Thymus (tissue), 11 donors: ENCODE measurements at regions not wholly inside any gene's neighbourhood (a gene's known extent, or its start where the extent isn't known, plus 50 kb on each side); places are given as distances from the start of the nearest gene placed in this dataset.

Source experiments
- DNase-seq, 9 donors: peaks; one replicate each; pipeline ENCODE4 v3.0.0-alpha.2; 2013; ENCODE audit warnings: low spot score in 9 of 9, low read depth in 6 of 9, missing footprints in 1 of 9
- H3K27ac ChIP-seq, 2 donors: one replicate each; pipeline ENCODE4 v1.5.1; 2013; ENCODE audit warnings: control low read depth in 1 of 2, low read depth in 1 of 2, low read length in 1 of 2, mild to moderate bottlenecking in 1 of 2, moderate library complexity in 1 of 2
- H3K27me3 ChIP-seq, 2 donors: one replicate each; pipeline ENCODE4 v1.5.1; 2013; ENCODE audit warnings: low read length in 1 of 2; ENCODE audit not compliant: control insufficient read depth in 2 of 2, insufficient read depth in 1 of 2
- H3K36me3 ChIP-seq, 2 donors: one replicate each; pipeline ENCODE4 v1.5.1; 2013; ENCODE audit warnings: low read length in 1 of 2, mild to moderate bottlenecking in 1 of 2, moderate library complexity in 1 of 2; ENCODE audit not compliant: control insufficient read depth in 2 of 2, insufficient read depth in 2 of 2
- H3K4me1 ChIP-seq, 2 donors: one replicate each; pipeline ENCODE4 v1.5.1; 2013; ENCODE audit warnings: low read length in 2 of 2; ENCODE audit not compliant: control insufficient read depth in 2 of 2, insufficient read depth in 2 of 2
- H3K4me3 ChIP-seq, 2 donors: one replicate each; pipeline ENCODE4 v1.5.1; 2013; ENCODE audit warnings: low read length in 2 of 2, control low read depth in 1 of 2, mild to moderate bottlenecking in 1 of 2
- H3K9me3 ChIP-seq, 2 donors: one replicate each; pipeline ENCODE4 v1.5.1; 2013; ENCODE audit warnings: low read length in 1 of 2, mild to moderate bottlenecking in 1 of 2; ENCODE audit not compliant: control insufficient read depth in 2 of 2, insufficient read depth in 1 of 2
- WGBS: extraction: QIAGEN DNeasy Blood & Tissue Kit; methylation state at CpG from one replicate; pipeline ENCODE4 v1.1.7; 2013; 5-methylcytosine and 5-hydroxymethylcytosine counted together
- donor health status: healthy.

DNA sequence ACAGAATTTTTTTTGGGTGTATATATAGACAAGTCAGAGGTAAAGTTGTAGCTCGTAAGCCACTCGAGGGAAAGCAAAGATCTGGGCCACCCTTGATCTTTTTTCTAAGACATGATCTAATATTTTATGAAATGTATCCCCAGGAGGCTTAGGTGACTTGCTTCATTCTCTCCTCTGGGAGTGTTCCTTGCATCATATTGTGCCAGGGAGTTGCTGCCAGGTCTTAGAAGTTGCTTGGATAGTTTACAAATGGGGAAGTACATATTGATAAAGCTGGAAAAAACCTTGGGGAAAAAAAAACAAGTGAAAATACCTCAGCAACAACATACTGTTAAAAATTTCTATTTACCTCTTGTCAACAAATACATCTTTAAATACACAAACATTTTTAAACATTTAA, 110.9 kb upstream of the CYYR1 start:
- Histone ChIP-seq H3K27me3 (no peaks in the 10 kb centered on the region), H3K4me1 (no peaks in the 10 kb centered on the region), H3K36me3 (no peaks in the 10 kb centered on the region), H3K27ac (no peak overlapping the region), H3K4me3 (no peak overlapping the region), H3K9me3 (no peaks in the 10 kb centered on the region)
- no peak for DNase-seq
- 93% methylated on average over 2 of the region's 2 CpGs for WGBS

- H3K4me1 ChIP-seq = no peaks in the 10 kb centered on the region
- WGBS = 98% methylated on average over 3 of the region's 3 CpGs
- no peaks in the 10 kb centered on the region for H3K27me3 ChIP-seq
- no peak overlapping the region for H3K4me3 ChIP-seq
- H3K36me3 ChIP-seq = no peaks in the 10 kb centered on the region
- H3K9me3 ChIP-seq = no peaks in the 10 kb centered on the region
- H3K27ac ChIP-seq = no peak overlapping the region
- DNase-seq = no peak
Measured at GRCh38 chr21:26679284-26679683, 106.2 kb upstream of the CYYR1 start.

DNA sequence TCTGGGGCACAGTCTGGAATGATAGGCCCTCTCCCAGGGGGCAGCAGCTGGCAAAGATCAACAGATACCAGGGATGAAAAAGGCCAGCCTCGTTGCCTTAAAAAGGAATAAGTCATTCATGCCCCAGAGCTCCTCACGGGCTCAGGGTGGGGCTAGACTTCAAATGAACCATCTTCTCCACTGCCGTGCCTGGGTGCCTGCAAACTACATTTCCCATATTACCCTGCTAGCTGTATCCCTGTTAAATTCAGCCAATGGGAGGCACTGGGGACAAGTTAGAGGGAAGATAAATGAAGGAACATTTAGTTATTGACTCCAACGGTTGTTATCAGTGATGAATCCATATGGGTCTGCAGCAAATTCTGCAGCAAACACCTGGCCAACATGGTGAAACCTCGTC, 101.2 kb upstream of the CYYR1 start:
- Histone ChIP-seq H3K4me3 (no peak overlapping the region), H3K4me1 (no peaks in the 10 kb centered on the region), H3K27ac (no peak overlapping the region), H3K27me3 (no peaks in the 10 kb centered on the region), H3K36me3 (no peaks in the 10 kb centered on the region), H3K9me3 (no peaks in the 10 kb centered on the region)
- 93% methylated on average over 5 of the region's 5 CpGs for WGBS
- no peak for DNase-seq

GRCh38 chr21:26669215-26669764, 96.2 kb upstream of the CYYR1 start:
- Histone ChIP-seq H3K27ac (no peak overlapping the region), H3K4me1 (no peaks in the 10 kb centered on the region), H3K27me3 (no peaks in the 10 kb centered on the region), H3K4me3 (no peak overlapping the region), H3K36me3 (no peaks in the 10 kb centered on the region), H3K9me3 (no peaks in the 10 kb centered on the region)
- no peak for DNase-seq
- WGBS = over 99% methylated on average over 4 of the region's 4 CpGs

DNA sequence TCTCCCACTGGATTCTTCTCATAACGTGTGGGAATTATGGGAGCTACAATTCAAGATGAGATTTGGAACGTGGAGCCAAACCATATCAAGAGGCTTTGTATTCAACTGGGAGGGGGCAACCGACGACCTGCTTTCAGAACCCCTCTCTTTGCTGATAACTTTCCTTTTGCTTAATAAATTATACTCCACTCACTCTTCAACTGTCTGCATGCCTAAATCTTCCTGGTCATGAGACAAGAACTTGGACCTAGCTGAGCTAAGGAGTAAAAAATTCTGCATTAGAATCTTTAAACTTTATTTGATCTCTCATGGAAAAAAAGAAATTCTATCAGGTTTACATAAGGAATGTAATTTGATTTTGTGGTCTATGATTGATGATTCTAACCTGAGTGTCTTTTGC, 86.7 kb upstream of the CYYR1 start:
- 97% methylated on average over 4 of the region's 4 CpGs for WGBS
- no peaks in the 10 kb centered on the region for H3K9me3 ChIP-seq
- no peaks in the 10 kb centered on the region for H3K36me3 ChIP-seq
- no peak for DNase-seq
- H3K27me3 ChIP-seq = no peaks in the 10 kb centered on the region
- H3K4me1 ChIP-seq = no peaks in the 10 kb centered on the region
- no peak overlapping the region for H3K27ac ChIP-seq
- H3K4me3 ChIP-seq = no peak overlapping the region

GRCh38 chr21:26659182-26659581, 86.1 kb upstream of the CYYR1 start:
- no peaks in the 10 kb centered on the region for H3K27me3 ChIP-seq

DNA sequence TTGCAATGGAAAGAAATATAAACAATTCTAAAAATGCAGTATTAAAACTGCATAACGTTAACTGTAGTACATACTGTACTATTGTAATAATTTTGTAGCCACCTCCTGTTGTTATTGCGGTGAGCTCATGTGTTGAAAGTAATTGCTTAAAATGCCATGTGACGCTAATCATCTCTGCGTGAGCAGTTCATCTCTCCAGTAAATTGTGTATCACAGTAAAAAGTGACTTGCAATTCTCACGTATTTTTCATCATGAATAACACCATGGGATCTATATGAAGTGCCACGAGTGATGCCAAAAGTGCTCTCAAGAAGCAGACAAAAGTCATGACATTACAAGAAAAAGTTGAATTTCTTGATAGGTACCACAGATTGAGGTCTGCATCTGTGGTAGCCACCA, 82.4 kb upstream of the CYYR1 start:
- Histone ChIP-seq H3K27me3 (no peaks in the 10 kb centered on the region), H3K4me3 (no peak overlapping the region), H3K4me1 (no peaks in the 10 kb centered on the region), H3K36me3 (no peaks in the 10 kb centered on the region), H3K27ac (no peak overlapping the region), H3K9me3 (no peaks in the 10 kb centered on the region)
- DNase-seq = no peak
- WGBS = 89% methylated on average over 6 of the region's 6 CpGs

More at GRCh38 chr21:26659182-26659581, 86.1 kb upstream of the CYYR1 start:
- DNase-seq = no peak
- no peaks in the 10 kb centered on the region for H3K4me1 ChIP-seq
- H3K9me3 ChIP-seq = no peaks in the 10 kb centered on the region
- no peak overlapping the region for H3K27ac ChIP-seq
- no peak overlapping the region for H3K4me3 ChIP-seq
- 93% methylated on average over 1 of the region's 1 CpG for WGBS
- no peaks in the 10 kb centered on the region for H3K36me3 ChIP-seq

DNA sequence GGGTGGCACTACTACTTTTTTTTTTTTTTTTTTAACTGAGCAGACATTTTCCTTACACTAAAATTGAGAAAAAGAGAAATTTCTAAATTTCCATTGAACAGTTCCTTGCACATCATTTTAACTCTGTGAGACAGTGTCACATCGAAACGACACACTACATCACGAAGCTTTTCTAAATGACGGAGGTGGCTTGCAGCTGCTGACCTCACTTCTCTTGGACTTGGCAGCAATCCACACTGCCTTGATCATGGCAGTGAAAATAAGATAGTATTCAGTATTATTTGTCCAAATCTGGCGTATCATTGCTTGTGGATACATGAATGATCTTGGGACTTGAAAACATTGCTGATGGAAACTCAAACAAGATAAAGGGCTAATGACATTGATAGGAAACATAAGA, 80.3 kb upstream of the CYYR1 start:
- H3K27me3 ChIP-seq = no peaks in the 10 kb centered on the region
- 75% methylated on average over 5 of the region's 5 CpGs for WGBS
- no peaks in the 10 kb centered on the region for H3K9me3 ChIP-seq
- H3K27ac ChIP-seq = no peak overlapping the region
- DNase-seq = no peak
- H3K4me3 ChIP-seq = no peak overlapping the region
- no peaks in the 10 kb centered on the region for H3K4me1 ChIP-seq
- H3K36me3 ChIP-seq = no peaks in the 10 kb centered on the region

DNA sequence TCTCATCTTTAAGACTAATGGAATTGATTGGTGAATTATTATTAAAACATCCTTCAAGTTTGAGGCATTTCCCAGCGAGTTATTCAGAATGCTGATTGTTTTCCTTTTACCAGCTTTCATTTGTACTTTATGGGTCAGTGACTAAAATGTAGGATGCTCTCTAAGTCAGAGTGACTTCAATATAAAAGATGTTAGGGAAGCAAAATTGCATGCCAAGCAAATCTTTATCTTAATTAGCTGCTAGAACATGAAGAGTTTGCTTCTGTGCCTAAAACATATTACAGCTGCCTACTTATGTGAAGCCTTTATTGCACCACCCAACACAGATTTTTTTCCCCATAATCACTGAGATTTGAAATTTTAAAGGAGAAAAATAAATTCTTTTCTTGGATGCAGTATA, 79.8 kb upstream of the CYYR1 start:
- Histone ChIP-seq H3K9me3 (no peaks in the 10 kb centered on the region), H3K4me1 (no peaks in the 10 kb centered on the region), H3K4me3 (no peak overlapping the region), H3K27ac (no peak overlapping the region), H3K27me3 (no peaks in the 10 kb centered on the region), H3K36me3 (no peaks in the 10 kb centered on the region)
- DNase-seq = no peak
- WGBS = 86% methylated on average over 1 of the region's 1 CpG

DNA sequence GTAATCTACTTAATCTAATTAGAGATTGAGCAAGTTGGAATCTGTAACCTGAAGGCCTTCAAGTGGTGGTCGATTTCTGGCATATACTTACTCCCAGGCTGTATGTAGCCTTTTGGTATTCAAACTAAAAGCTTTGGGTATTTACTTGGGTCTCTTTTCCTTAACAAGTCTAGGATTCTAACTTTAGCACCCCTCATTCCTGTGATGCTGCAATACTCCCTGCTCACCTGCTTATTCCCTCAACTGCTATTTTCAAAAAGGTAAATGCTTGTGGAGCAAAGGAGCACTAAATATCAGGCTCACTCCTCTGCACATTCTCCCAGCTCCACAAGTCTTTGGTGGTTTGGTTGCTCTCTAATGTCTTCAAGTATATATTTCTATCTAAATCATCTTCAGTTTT, 68.0 kb upstream of the CYYR1 start:
- Histone ChIP-seq H3K4me3 (no peak overlapping the region), H3K27me3 (no peaks in the 10 kb centered on the region), H3K36me3 (no peaks in the 10 kb centered on the region), H3K9me3 (no peaks in the 10 kb centered on the region), H3K4me1 (no peaks in the 10 kb centered on the region), H3K27ac (no peak overlapping the region)
- WGBS = 89% methylated on average over 1 of the region's 1 CpG
- DNase-seq = no peak
